H1 (cell line): ENCODE measurements at regions not wholly inside any gene's neighbourhood (a gene's known extent, or its start where the extent isn't known, plus 50 kb on each side); places are given as distances from the start of the nearest gene placed in this dataset.

Source experiments
- CTCF ChIA-PET: fragments of 300-600 bp; sonication (Branson Sonifier 250); formaldehyde crosslinking; loops from one replicate; lab custom pipeline; 2021; ENCODE audit not compliant: partially characterized antibody; lab: Charles Lee
- POLR2A ChIA-PET: fragments of 300-600 bp; sonication (Branson Sonifier 250); formaldehyde crosslinking; loops from one replicate; lab custom pipeline; 2021; ENCODE audit warnings: inconsistent platforms; ENCODE audit not compliant: partially characterized antibody; lab: Charles Lee
- DNase-seq, 2 experiments: peaks; one replicate each; pipeline versions ENCODE4 v3.0.0 to v3.0.0-alpha.2; 2010 to 2022; ENCODE audit warnings: low spot score in 2 of 2, low read depth in 1 of 2, mixed read lengths in 1 of 2
- FAIRE-seq: peaks from 2 replicates; lab custom pipeline; 2011; peaks lifted over from hg19 to GRCh38; lab: Jason Lieb, UNC
- H2AFZ ChIP-seq: 2 replicates; pipeline ENCODE4 v1.8.1; 2012; ENCODE audit warnings: low read length, inconsistent platforms
- H2AK5ac ChIP-seq: 2 replicates; pipeline ENCODE4 v1.6.1; 2013; ENCODE audit warnings: low read depth, low read length
- H2BK120ac ChIP-seq: replicated peaks from 2 replicates; pipeline ENCODE3; 2013; ENCODE audit warnings: low read depth, low read length, inconsistent platforms
- H2BK12ac ChIP-seq: 2 replicates; pipeline ENCODE4 v1.6.1; 2013; ENCODE audit warnings: low read depth, low read length
- H2BK15ac ChIP-seq: 2 replicates; pipeline ENCODE4 v1.6.1; 2013; ENCODE audit warnings: low read length
- H2BK20ac ChIP-seq: 2 replicates; pipeline ENCODE4 v1.6.1; 2013; ENCODE audit warnings: low read length
- H2BK5ac ChIP-seq: 2 replicates; pipeline ENCODE4 v1.6.1; 2013; ENCODE audit warnings: low read depth, low read length
- H3K14ac ChIP-seq: 2 replicates; pipeline ENCODE4 v1.6.1; 2013; ENCODE audit warnings: inconsistent platforms; ENCODE audit not compliant: insufficient read length
- H3K18ac ChIP-seq: 2 replicates; pipeline ENCODE4 v1.6.1; 2013; ENCODE audit warnings: low read length; ENCODE audit errors: extremely low read depth
- H3K23ac ChIP-seq: 2 replicates; pipeline ENCODE4 v1.6.1; 2013; ENCODE audit warnings: inconsistent platforms; ENCODE audit not compliant: insufficient read length
- H3K23me2 ChIP-seq: 2 replicates; pipeline ENCODE4 v1.6.1; 2013; ENCODE audit warnings: low read depth, low read length
- H3K27ac ChIP-seq: 2 replicates; pipeline ENCODE4 v1.6.1; 2011; ENCODE audit warnings: low read depth, low read length, inconsistent platforms
- H3K27me3 ChIP-seq, 4 experiments: replicated peaks in 1 of 4; 1 replicate in 1 of 4; 2 replicates in 3 of 4; pipeline versions ENCODE4 v1.6.1 to v1.8.1; 2011 to 2013; ENCODE audit warnings: low read length in 3 of 4, mild to moderate bottlenecking in 3 of 4, inconsistent platforms in 2 of 4, mixed read lengths in 2 of 4, moderate library complexity in 1 of 4; ENCODE audit not compliant: control insufficient read depth in 3 of 4, insufficient read depth in 3 of 4; ENCODE audit errors: extremely low read depth in 1 of 4
- H3K36me3 ChIP-seq, 4 experiments: 2 replicates each; pipeline versions ENCODE4 v1.6.1 to v1.8.1; 2011 to 2013; ENCODE audit warnings: mild to moderate bottlenecking in 4 of 4, low read length in 3 of 4, moderate library complexity in 2 of 4, control low read depth in 1 of 4, inconsistent platforms in 1 of 4; ENCODE audit not compliant: insufficient read depth in 4 of 4, control insufficient read depth in 2 of 4
- H3K4ac ChIP-seq: replicated peaks from 2 replicates; pipeline ENCODE3; 2013; ENCODE audit warnings: low read length, low read depth, mixed read lengths, inconsistent platforms; ENCODE audit not compliant: insufficient read length
- H3K4me1 ChIP-seq, 4 experiments: replicated peaks in 1 of 4; 1 replicate in 1 of 4; 2 replicates in 3 of 4; pipeline versions ENCODE4 v1.6.1 to v1.8.1; 2011 to 2013; ENCODE audit warnings: low read length in 3 of 4, inconsistent platforms in 2 of 4, mixed read lengths in 1 of 4; ENCODE audit not compliant: insufficient read depth in 4 of 4, control insufficient read depth in 3 of 4
- H3K4me2 ChIP-seq, 2 experiments: 2 replicates each; pipeline versions ENCODE4 v1.6.1 to v1.8.1; 2011 to 2013; ENCODE audit warnings: low read depth in 2 of 2, low read length in 2 of 2, control low read depth in 1 of 2, inconsistent platforms in 1 of 2, mild to moderate bottlenecking in 1 of 2; ENCODE audit not compliant: insufficient read depth in 1 of 2
- H3K4me3 ChIP-seq, 4 experiments: fragments of 200-600, 300-600 bp in 1 of 4; sonication (generic), shearing (Covaris generic), sonication (Bioruptor Twin) in 1 of 4; 2 replicates each; pipeline versions ENCODE4 v1.5.1 to v1.8.1; 2011 to 2016; ENCODE audit warnings: low read length in 4 of 4, low read depth in 3 of 4, control low read depth in 2 of 4, inconsistent platforms in 2 of 4, mild to moderate bottlenecking in 2 of 4, mixed read lengths in 1 of 4, moderate library complexity in 1 of 4; ENCODE audit not compliant: insufficient read depth in 2 of 4; ENCODE audit errors: extremely low read depth in 1 of 4
- H3K56ac ChIP-seq: replicated peaks from 2 replicates; pipeline ENCODE3; 2013; ENCODE audit warnings: low read depth, mild to moderate bottlenecking, mixed read lengths, low read length, inconsistent platforms; ENCODE audit not compliant: insufficient read length
- H3K79me1 ChIP-seq: 2 replicates; pipeline ENCODE4 v1.6.1; 2013; ENCODE audit warnings: low read depth, low read length, control low read depth
- H3K79me2 ChIP-seq, 2 experiments: 2 replicates each; pipeline versions ENCODE4 v1.6.1 to v1.8.1; 2012 to 2013; ENCODE audit warnings: low read length in 2 of 2, mild to moderate bottlenecking in 2 of 2, inconsistent platforms in 1 of 2; ENCODE audit not compliant: insufficient read depth in 2 of 2, control insufficient read depth in 1 of 2
- H3K9ac ChIP-seq, 4 experiments: replicated peaks in 1 of 4; 1 replicate in 1 of 4; 2 replicates in 3 of 4; pipeline versions ENCODE4 v1.6.1 to v1.8.1; 2011 to 2013; ENCODE audit warnings: low read depth in 3 of 4, low read length in 3 of 4, control low read depth in 2 of 4, mild to moderate bottlenecking in 2 of 4, moderate library complexity in 2 of 4, inconsistent platforms in 1 of 4; ENCODE audit errors: extremely low read depth in 1 of 4
- H3K9me3 ChIP-seq, 2 experiments: 2 replicates each; pipeline versions ENCODE4 v1.6.1 to v1.8.1; 2012 to 2013; ENCODE audit warnings: mild to moderate bottlenecking in 2 of 2, moderate library complexity in 2 of 2, control low read depth in 1 of 2, inconsistent platforms in 1 of 2, low read depth in 1 of 2, low read length in 1 of 2, mixed read lengths in 1 of 2; ENCODE audit not compliant: insufficient read depth in 2 of 2
- H4K20me1 ChIP-seq, 2 experiments: replicated peaks in 1 of 2; 2 replicates each; pipeline versions ENCODE3 to v1.8.1; 2011 to 2013; ENCODE audit warnings: inconsistent platforms in 2 of 2, low read length in 2 of 2, mild to moderate bottlenecking in 1 of 2; ENCODE audit not compliant: insufficient read depth in 2 of 2, control insufficient read depth in 1 of 2
- H4K5ac ChIP-seq: 2 replicates; pipeline ENCODE4 v1.6.1; 2013; ENCODE audit warnings: low read length, low read depth, mixed read lengths, inconsistent platforms; ENCODE audit not compliant: insufficient read length
- H4K8ac ChIP-seq: 2 replicates; pipeline ENCODE4 v1.8.0; 2013; ENCODE audit warnings: mild to moderate bottlenecking, moderate library complexity, low read length, inconsistent platforms; ENCODE audit not compliant: insufficient read depth; ENCODE audit errors: extremely low read depth
- H4K91ac ChIP-seq: replicated peaks from 2 replicates; pipeline ENCODE3; 2013; ENCODE audit warnings: low read length, mixed read lengths, inconsistent platforms; ENCODE audit not compliant: insufficient read length
- CBX8 ChIP-seq: fragments of 300-800, 300-1000 bp; sonication (generic); IDR thresholded peaks from 2 replicates; pipeline ENCODE4 v1.7.1; 2016; ENCODE audit warnings: low read depth, low read length, borderline replicate concordance
- PHF8 ChIP-seq: fragments of 200-600 bp; sonication (generic); conservative IDR thresholded peaks from 2 replicates; pipeline ENCODE4 v1.7.1; 2012; ENCODE audit warnings: low read depth, mild to moderate bottlenecking, inconsistent platforms, low read length, moderate library complexity
- RXRA ChIP-seq: IDR thresholded peaks from 2 replicates; pipeline ENCODE4 v1.6.1; 2011; ENCODE audit warnings: low read depth, mild to moderate bottlenecking, low read length, moderate library complexity; ENCODE audit not compliant: insufficient read depth
- SIRT6 ChIP-seq: IDR thresholded peaks from one replicate; pipeline ENCODE4 v1.7.1; 2012; ENCODE audit warnings: low read length, inconsistent platforms
- SP2 ChIP-seq: IDR thresholded peaks from 2 replicates; pipeline ENCODE4 v1.6.1; 2012; ENCODE audit warnings: mild to moderate bottlenecking, low read length, inconsistent platforms
- YY1 ChIP-seq: IDR thresholded peaks from 2 replicates; pipeline ENCODE4 v1.6.1; 2011; ENCODE audit warnings: low read depth, mild to moderate bottlenecking, low read length
- ZNF274 ChIP-seq: IDR thresholded peaks from 2 replicates; pipeline ENCODE4 v1.7.0; 2012; ENCODE audit warnings: low read length, borderline replicate concordance; ENCODE audit errors: extremely low read depth

GRCh38 chr13:39915418-39915817 is 260.0 kb downstream of the COG6 start:
- Histone ChIP-seq H3K4me3 (no peak overlapping the region), H2BK12ac (no peak overlapping the region), H4K91ac (no peak overlapping the region), H4K20me1 (no peaks in the 10 kb centered on the region), H3K9ac (no peak overlapping the region), H4K8ac (no peak overlapping the region), H3K4me2 (no peak overlapping the region), H2BK120ac (no peak overlapping the region), H3K18ac (no peak overlapping the region), H2AFZ (no peak overlapping the region), H3K4me1 (no peaks in the 10 kb centered on the region), H3K23ac (no peak overlapping the region), H3K36me3 (no peaks in the 10 kb centered on the region), H4K5ac (no peak overlapping the region), H2AK5ac (no peak overlapping the region), H3K27me3 (no peaks in the 10 kb centered on the region), H3K27ac (no peak overlapping the region), H3K79me2 (no peaks in the 10 kb centered on the region), H2BK20ac (no peak overlapping the region), H3K9me3 (no peaks in the 10 kb centered on the region), H2BK15ac (no peak overlapping the region)
- POLR2A ChIA-PET, result no interaction called here
- DNase-seq, result no peak
- no peak for FAIRE-seq
- CTCF ChIA-PET, result interaction anchor here (1.1 kb wide), 1 partner anchor 60 kb away, joined by 3 read pairs; no protein-coding TSS in a partner anchor
- TF ChIP-seq CBX8 (no peak), SP2 (no peak), ZNF274 (no peak), RXRA (no peak), YY1 (no peak), SIRT6 (no peak), PHF8 (no peak)
- TF ChIP-seq, all 59 proteins: peak for 0
- no peak overlapping the region for H3K56ac ChIP-seq
- H3K4ac ChIP-seq, result no peak overlapping the region
- no peak overlapping the region for H3K14ac ChIP-seq
- H3K79me1 ChIP-seq, result no peaks in the 10 kb centered on the region
- H3K23me2 ChIP-seq, result no peaks in the 10 kb centered on the region
- H2BK5ac ChIP-seq, result no peak overlapping the region
